SK-N-SH treated with all-trans-retinoic acid at 6 μM for 48 hours (cell line): ENCODE measurements at regions not wholly inside any gene's neighbourhood (a gene's known extent, or its start where the extent isn't known, plus 50 kb on each side); places are given as distances from the start of the nearest gene placed in this dataset.

Experiments used
- ATAC-seq: fragments of 200-7000 bp; cut with Tn5 transposase; 3 replicates; pipeline ENCODE4 v1.9.1; 2020; ENCODE audit warnings: mild to moderate bottlenecking, moderate library complexity
- ARNTL ChIP-seq: fragments of 450-650 bp; formaldehyde crosslinking; IDR thresholded peaks from 2 replicates; pipeline ENCODE4 v1.5.0; 2020; ENCODE audit warnings: low read depth, mild to moderate bottlenecking, moderate library complexity, borderline replicate concordance
- BACH2 ChIP-seq: fragments of 250-450 bp; sonication (Bioruptor Pico); IDR thresholded peaks from 2 replicates; pipeline ENCODE4 v1.9.0; 2021; ENCODE audit warnings: mild to moderate bottlenecking, borderline replicate concordance
- CREB5 ChIP-seq: fragments of 250-450 bp; sonication (Bioruptor Pico); IDR thresholded peaks from 2 replicates; pipeline ENCODE4 v1.5.1; 2020; ENCODE audit warnings: low read depth, mild to moderate bottlenecking, moderate library complexity
- CSDC2 ChIP-seq: fragments of 250-450 bp; sonication (Bioruptor Pico); IDR thresholded peaks from 2 replicates; pipeline ENCODE4 v1.5.0; 2020; ENCODE audit warnings: mild to moderate bottlenecking, moderate library complexity
- CSRNP3 ChIP-seq: fragments of 250-450 bp; sonication (Bioruptor Pico); IDR thresholded peaks from 2 replicates; pipeline ENCODE4 v1.5.1; 2021; ENCODE audit warnings: mild to moderate bottlenecking, moderate library complexity
- ESRRG ChIP-seq: fragments of 250-450 bp; sonication (Bioruptor Pico); IDR thresholded peaks from 2 replicates; pipeline ENCODE4 v1.6.1; 2021; ENCODE audit warnings: mild to moderate bottlenecking
- GLIS3 ChIP-seq: fragments of 250-450 bp; sonication (Bioruptor Pico); IDR thresholded peaks from 2 replicates; pipeline ENCODE4 v1.5.0; 2020; ENCODE audit warnings: mild to moderate bottlenecking, moderate library complexity
- ISL1 ChIP-seq: fragments of 250-450 bp; sonication (Bioruptor Pico); IDR thresholded peaks from 2 replicates; pipeline ENCODE4 v2.1.2; 2022; ENCODE audit warnings: mild to moderate bottlenecking, moderate library complexity
- OSR1 ChIP-seq: fragments of 250-450 bp; sonication (Bioruptor Pico); IDR thresholded peaks from 2 replicates; pipeline ENCODE4 v1.8.0; 2022; ENCODE audit warnings: moderate library complexity, mild to moderate bottlenecking, inconsistent platforms
- PPARA ChIP-seq: fragments of 250-450 bp; sonication (Bioruptor Pico); IDR thresholded peaks from 2 replicates; pipeline ENCODE4 v1.5.0; 2020; ENCODE audit warnings: mild to moderate bottlenecking, borderline replicate concordance
- RARB ChIP-seq: fragments of 250-450 bp; sonication (Bioruptor Pico); IDR thresholded peaks from 2 replicates; pipeline ENCODE4 v1.8.0; 2021; ENCODE audit warnings: mild to moderate bottlenecking, moderate library complexity
- TCF4 ChIP-seq: fragments of 250-450 bp; sonication (Bioruptor Pico); IDR thresholded peaks from 2 replicates; pipeline ENCODE4 v1.8.0; 2021; ENCODE audit warnings: mild to moderate bottlenecking, moderate library complexity, borderline replicate concordance
- TOX ChIP-seq: fragments of 250-450 bp; sonication (Bioruptor Pico); IDR thresholded peaks from 2 replicates; pipeline ENCODE4 v1.8.0; 2021; ENCODE audit warnings: mild to moderate bottlenecking, moderate library complexity, borderline replicate concordance
- TSHZ2 ChIP-seq: fragments of 250-450 bp; sonication (Bioruptor Pico); IDR thresholded peaks from 2 replicates; pipeline ENCODE4 v1.5.0; 2020; ENCODE audit warnings: mild to moderate bottlenecking, moderate library complexity
- ZFP30 ChIP-seq: fragments of 450-650 bp; formaldehyde crosslinking; IDR thresholded peaks from 2 replicates; pipeline ENCODE4 v1.5.0; 2022; ENCODE audit warnings: mild to moderate bottlenecking, moderate library complexity
- ZNF565 ChIP-seq: fragments of 450-650 bp; formaldehyde crosslinking; conservative IDR thresholded peaks from 2 replicates; pipeline ENCODE4 v1.5.0; 2020; ENCODE audit warnings: low read depth, mild to moderate bottlenecking, moderate library complexity
- ZNF8 ChIP-seq: fragments of 450-650 bp; formaldehyde crosslinking; IDR thresholded peaks from 2 replicates; pipeline ENCODE4 v1.5.0; 2020; ENCODE audit warnings: mild to moderate bottlenecking, moderate library complexity
- TF ChIP-seq, protein P1 (sequence below): fragments of 250-450 bp; sonication (Bioruptor Pico); IDR thresholded peaks from 2 replicates; pipeline ENCODE4 v1.8.0; 2020; ENCODE audit warnings: mild to moderate bottlenecking, moderate library complexity, borderline replicate concordance
- TF ChIP-seq, protein P2 (sequence below): fragments of 250-450 bp; sonication (Bioruptor Pico); IDR thresholded peaks from 2 replicates; pipeline ENCODE4 v1.8.0; 2021; ENCODE audit warnings: low read depth, mild to moderate bottlenecking, moderate library complexity, borderline replicate concordance

DNA sequence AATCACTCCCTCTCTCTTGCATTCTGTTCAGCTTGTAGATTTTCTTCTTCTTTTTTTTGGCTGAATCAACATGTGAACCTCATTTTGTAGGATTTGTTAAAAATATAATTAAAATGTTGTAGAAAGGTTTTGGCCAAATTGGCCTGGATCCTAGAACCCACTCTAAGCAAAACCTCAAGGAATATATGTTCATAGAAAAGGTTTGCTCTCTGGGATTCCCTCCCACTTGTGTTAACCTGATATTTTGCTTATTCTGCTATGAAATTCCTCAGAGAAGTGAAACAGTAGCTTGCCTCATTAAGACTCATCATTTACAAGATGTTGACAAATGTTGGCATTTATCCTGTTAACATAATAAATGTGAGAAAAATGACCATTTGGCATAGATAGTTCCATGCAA, 456.7 kb downstream of the TMEM182 start:
- TF ChIP-seq ZNF8 = no peak
- no peak for TF ChIP-seq TOX (CRISPR knock-in tag)
- TF ChIP-seq GLIS3 (CRISPR knock-in tag) = no peak
- no peak for TF ChIP-seq CSRNP3
- TF ChIP-seq ESRRG (CRISPR knock-in tag) = no peak
- TF ChIP-seq ZFP30 (CRISPR knock-in tag) = no peak
- TF ChIP-seq CREB5 (CRISPR knock-in tag) = no peak
- no peak for TF ChIP-seq BACH2 (CRISPR knock-in tag)
- TF ChIP-seq TCF4 (CRISPR knock-in tag) = no peak
- no peak for TF ChIP-seq ARNTL (CRISPR knock-in tag)
- no peak for TF ChIP-seq PPARA (CRISPR knock-in tag)
- ATAC-seq = no peak

DNA sequence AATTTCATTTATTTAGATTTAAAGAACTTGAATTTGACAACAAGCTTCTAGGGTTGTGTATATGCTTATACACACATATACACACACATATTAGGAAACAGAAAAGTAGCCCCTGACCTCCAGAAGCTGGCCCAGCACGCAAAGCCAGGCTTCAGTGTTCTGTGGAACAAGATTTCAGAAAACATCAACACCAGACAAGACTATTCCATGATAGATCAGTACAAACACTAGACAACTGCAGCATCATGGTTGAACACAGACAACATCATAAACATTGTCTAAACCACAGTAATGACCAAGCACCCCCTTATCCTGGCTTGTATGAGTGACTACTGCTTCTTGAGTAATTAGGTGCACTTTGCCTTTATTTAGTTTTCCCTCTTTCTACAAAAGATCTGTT, 457.6 kb downstream of the TMEM182 start:
- TF ChIP-seq BACH2 (CRISPR knock-in tag) (no peak), ARNTL (CRISPR knock-in tag) (no peak), TSHZ2 (CRISPR knock-in tag) (no peak), PPARA (CRISPR knock-in tag) (no peak), ISL1 (CRISPR knock-in tag) (no peak), TCF4 (CRISPR knock-in tag) (no peak)
- TF ChIP-seq, protein P1, sequence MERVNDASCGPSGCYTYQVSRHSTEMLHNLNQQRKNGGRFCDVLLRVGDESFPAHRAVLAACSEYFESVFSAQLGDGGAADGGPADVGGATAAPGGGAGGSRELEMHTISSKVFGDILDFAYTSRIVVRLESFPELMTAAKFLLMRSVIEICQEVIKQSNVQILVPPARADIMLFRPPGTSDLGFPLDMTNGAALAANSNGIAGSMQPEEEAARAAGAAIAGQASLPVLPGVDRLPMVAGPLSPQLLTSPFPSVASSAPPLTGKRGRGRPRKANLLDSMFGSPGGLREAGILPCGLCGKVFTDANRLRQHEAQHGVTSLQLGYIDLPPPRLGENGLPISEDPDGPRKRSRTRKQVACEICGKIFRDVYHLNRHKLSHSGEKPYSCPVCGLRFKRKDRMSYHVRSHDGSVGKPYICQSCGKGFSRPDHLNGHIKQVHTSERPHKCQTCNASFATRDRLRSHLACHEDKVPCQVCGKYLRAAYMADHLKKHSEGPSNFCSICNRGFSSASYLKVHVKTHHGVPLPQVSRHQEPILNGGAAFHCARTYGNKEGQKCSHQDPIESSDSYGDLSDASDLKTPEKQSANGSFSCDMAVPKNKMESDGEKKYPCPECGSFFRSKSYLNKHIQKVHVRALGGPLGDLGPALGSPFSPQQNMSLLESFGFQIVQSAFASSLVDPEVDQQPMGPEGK (CRISPR knock-in tag) = no peak
- no peak for ATAC-seq

DNA sequence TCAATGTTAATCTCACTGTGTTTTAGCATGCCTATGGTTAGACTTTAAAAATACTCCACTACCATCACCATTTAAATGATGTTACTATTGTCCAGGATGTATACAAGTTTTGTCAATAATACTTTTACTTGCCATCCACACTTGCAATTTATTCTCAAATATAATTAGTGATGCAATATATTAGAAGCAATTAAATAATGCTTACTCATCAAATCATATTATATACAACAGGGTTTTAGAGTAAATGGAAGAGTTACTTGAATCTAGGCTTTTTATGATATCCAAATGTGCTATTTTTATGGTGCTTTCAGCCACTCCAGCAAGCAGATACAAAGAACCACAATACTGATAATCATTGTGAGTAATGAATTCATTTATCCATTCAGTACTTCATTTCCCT, 461.1 kb downstream of the TMEM182 start:
- ATAC-seq = no peak
- TF ChIP-seq, protein P2, sequence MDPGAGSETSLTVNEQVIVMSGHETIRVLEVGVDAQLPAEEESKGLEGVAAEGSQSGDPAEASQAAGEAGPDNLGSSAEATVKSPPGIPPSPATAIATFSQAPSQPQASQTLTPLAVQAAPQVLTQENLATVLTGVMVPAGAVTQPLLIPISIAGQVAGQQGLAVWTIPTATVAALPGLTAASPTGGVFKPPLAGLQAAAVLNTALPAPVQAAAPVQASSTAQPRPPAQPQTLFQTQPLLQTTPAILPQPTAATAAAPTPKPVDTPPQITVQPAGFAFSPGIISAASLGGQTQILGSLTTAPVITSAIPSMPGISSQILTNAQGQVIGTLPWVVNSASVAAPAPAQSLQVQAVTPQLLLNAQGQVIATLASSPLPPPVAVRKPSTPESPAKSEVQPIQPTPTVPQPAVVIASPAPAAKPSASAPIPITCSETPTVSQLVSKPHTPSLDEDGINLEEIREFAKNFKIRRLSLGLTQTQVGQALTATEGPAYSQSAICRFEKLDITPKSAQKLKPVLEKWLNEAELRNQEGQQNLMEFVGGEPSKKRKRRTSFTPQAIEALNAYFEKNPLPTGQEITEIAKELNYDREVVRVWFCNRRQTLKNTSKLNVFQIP (CRISPR knock-in tag) = no peak
- TF ChIP-seq ARNTL (CRISPR knock-in tag) (no peak), ISL1 (CRISPR knock-in tag) (no peak), ZNF565 (CRISPR knock-in tag) (no peak), CSRNP3 (no peak), ESRRG (CRISPR knock-in tag) (no peak), OSR1 (CRISPR knock-in tag) (no peak), CSDC2 (CRISPR knock-in tag) (no peak), RARB (CRISPR knock-in tag) (no peak), CREB5 (CRISPR knock-in tag) (no peak), TCF4 (CRISPR knock-in tag) (no peak), PPARA (CRISPR knock-in tag) (no peak)
